ENCODE measurements at regions not wholly inside any gene's neighbourhood (a gene's known extent, or its start where the extent isn't known, plus 50 kb on each side); places are given as distances from the start of the nearest gene placed in this dataset.
A peak's percentile ranks its signal among the peaks of the same experiment; 100 is the strongest.

DNA sequence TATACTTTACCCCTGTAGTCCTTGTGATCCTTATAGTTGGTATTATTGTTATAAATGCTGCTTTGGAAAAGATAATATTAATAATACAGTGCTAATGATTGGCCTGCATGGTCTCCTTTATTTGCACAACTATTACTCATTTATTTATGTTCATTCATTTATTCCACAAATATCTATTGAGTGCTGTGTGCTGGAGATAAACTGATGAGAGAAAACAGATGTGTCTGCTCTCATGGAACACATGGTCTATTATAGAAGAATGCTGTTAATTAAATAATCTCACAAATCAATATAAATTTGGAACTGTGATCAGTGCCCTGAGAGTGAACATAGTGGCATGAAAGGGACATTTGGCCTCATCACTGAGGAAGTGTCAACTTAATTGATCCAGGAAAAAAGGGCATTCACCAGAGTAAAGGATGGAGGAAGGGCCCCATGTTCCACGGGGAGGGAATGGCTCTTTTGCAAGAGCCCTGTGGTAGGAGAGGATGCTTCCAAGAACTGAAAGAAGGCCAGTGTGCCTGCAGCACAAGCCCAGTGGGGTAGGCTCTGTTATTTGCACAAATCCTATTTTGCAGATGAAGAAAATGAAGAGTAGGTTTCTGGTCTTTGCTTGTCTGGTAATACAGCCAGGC lies 91.5 kb upstream of the STK39 start:
- Histone ChIP-seq H3K4me1 (ENCODE audit: control insufficient read depth, insufficient read depth, low read length) (peaks cover 3% of the 10 kb centered on the region; the same call in 1 of the 2 replicates), H3K9me3 (ENCODE audit: control insufficient read depth, insufficient read depth, low read length) (no peaks in the 10 kb centered on the region), H3K4me3 (ENCODE audit: low read length) (no peak overlapping the region), H3K36me3 (ENCODE audit: control insufficient read depth, insufficient read depth, low read length) (no peaks in the 10 kb centered on the region), H3K27ac (ENCODE audit: low read length) (no peak overlapping the region), H3K27me3 (ENCODE audit: control insufficient read depth, insufficient read depth, low read length) (no peaks in the 10 kb centered on the region)
- no peak for DNase-seq (ENCODE audit: low read depth, low spot score)
- WGBS (ENCODE audit: insufficient coverage, insufficient read length): no CpG with 5 or more reads among the region's 1 CpG

DNA sequence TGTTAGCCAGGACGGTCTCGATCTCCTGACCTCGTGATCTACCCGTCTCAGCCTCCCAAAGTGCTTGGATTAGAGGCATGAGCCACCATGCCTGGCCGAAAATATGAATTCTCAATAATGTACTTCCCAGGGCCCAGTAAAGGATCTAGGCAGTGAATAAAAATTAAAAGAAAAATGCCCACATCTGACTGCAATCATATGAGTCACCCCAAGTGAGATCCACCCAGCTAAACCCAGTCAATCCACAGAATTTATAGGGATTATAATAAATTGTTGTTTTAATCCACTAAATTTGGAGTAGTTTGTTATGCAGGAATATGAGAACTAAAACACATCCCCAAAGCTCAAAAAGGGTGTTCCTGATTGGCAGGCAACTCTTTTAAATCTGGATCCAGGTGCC lies 93.5 kb upstream of the STK39 start:
- Histone ChIP-seq H3K4me3 (ENCODE audit: low read length) (no peak overlapping the region), H3K36me3 (ENCODE audit: control insufficient read depth, insufficient read depth, low read length) (no peaks in the 10 kb centered on the region), H3K9me3 (ENCODE audit: control insufficient read depth, insufficient read depth, low read length) (no peaks in the 10 kb centered on the region), H3K27ac (ENCODE audit: low read length) (no peak overlapping the region), H3K4me1 (ENCODE audit: control insufficient read depth, insufficient read depth, low read length) (peaks cover 3% of the 10 kb centered on the region; the same call in 1 of the 2 replicates), H3K27me3 (ENCODE audit: control insufficient read depth, insufficient read depth, low read length) (no peaks in the 10 kb centered on the region)
- no peak for DNase-seq (ENCODE audit: low read depth, low spot score)
- no CpG with 5 or more reads among the region's 5 CpGs for WGBS (ENCODE audit: insufficient coverage, insufficient read length)

DNA sequence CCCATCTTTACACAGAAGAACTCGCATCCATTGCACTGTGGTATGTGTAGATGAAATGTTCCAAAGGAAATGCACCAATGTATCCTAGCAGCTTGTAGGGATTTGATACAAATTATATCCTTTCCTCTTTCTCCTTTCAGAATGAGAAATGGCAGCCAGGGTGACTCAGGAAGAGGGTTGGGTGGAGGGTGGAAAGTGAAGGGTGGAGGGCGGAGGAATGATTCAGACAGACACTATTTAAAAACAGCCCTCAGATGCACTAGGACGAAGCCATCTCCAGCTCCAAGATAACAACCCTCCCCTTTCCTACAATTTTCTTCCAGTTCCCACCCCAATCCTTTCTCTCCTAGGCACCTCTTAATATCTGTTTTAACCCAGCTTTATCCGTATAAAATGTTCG lies 96.2 kb upstream of the STK39 start:
- H3K4me3 ChIP-seq (ENCODE audit: low read length): no peak overlapping the region
- H3K27ac ChIP-seq (ENCODE audit: low read length): no peak overlapping the region
- no peak for DNase-seq (ENCODE audit: low read depth, low spot score)
- peaks cover 1% of the 10 kb centered on the region; the same call in 1 of the 2 replicates for H3K4me1 ChIP-seq (ENCODE audit: control insufficient read depth, insufficient read depth, low read length)
- no peaks in the 10 kb centered on the region for H3K36me3 ChIP-seq (ENCODE audit: control insufficient read depth, insufficient read depth, low read length)
- H3K9me3 ChIP-seq (ENCODE audit: control insufficient read depth, insufficient read depth, low read length): no peaks in the 10 kb centered on the region
- no peaks in the 10 kb centered on the region for H3K27me3 ChIP-seq (ENCODE audit: control insufficient read depth, insufficient read depth, low read length)
- WGBS (ENCODE audit: insufficient coverage, insufficient read length): no CpG with 5 or more reads among the region's 5 CpGs

DNA sequence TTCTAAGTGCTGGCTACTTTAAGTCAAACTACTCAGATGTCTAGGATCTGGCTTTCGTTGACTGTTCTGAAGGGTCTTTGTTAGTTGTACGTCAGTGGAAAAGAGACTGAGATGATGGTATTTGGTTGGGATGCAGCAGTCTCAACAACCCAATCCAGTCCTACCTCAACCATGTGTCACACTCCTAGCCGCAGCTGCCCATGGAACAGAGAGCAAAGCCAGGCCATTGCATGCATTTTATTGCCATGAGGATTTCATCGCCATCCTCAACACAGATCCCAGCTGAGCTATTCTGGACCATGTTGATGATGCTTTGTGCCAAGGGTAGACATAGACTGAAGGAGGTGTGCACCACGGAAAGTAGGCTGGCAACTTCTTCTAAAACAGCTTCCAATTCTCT lies 97.3 kb upstream of the STK39 start:
- Histone ChIP-seq H3K27me3 (ENCODE audit: control insufficient read depth, insufficient read depth, low read length) (no peaks in the 10 kb centered on the region), H3K4me1 (ENCODE audit: control insufficient read depth, insufficient read depth, low read length) (peaks cover 1% of the 10 kb centered on the region; the same call in 1 of the 2 replicates), H3K4me3 (ENCODE audit: low read length) (no peak overlapping the region), H3K27ac (ENCODE audit: low read length) (no peak overlapping the region), H3K36me3 (ENCODE audit: control insufficient read depth, insufficient read depth, low read length) (no peaks in the 10 kb centered on the region), H3K9me3 (ENCODE audit: control insufficient read depth, insufficient read depth, low read length) (no peaks in the 10 kb centered on the region)
- no peak for DNase-seq (ENCODE audit: low read depth, low spot score)
- WGBS (ENCODE audit: insufficient coverage, insufficient read length): no CpG with 5 or more reads among the region's 5 CpGs

DNA sequence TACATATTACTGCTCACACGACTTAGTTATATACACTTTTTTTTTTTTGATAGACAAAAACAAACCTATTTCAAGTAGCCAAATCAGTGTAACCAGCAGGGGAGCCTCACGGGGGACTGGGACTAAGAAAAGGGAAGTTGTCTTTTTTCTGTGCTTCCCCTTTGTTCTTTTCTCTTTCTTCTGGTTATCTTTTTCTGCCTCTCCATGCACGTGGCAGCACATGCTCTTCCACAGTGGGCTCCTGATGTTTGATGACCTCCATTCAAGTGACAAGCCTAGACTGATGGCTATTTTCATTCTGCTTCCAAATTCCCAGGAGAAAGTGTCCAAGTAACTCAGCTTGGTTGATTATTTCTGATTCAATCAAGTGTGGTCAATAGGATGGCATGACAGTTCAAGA lies 98.2 kb upstream of the STK39 start:
- Histone ChIP-seq H3K4me1 (ENCODE audit: control insufficient read depth, insufficient read depth, low read length) (no peaks in the 10 kb centered on the region), H3K27me3 (ENCODE audit: control insufficient read depth, insufficient read depth, low read length) (no peaks in the 10 kb centered on the region), H3K9me3 (ENCODE audit: control insufficient read depth, insufficient read depth, low read length) (no peaks in the 10 kb centered on the region), H3K36me3 (ENCODE audit: control insufficient read depth, insufficient read depth, low read length) (no peaks in the 10 kb centered on the region), H3K27ac (ENCODE audit: low read length) (no peak overlapping the region), H3K4me3 (ENCODE audit: low read length) (no peak overlapping the region)
- WGBS (ENCODE audit: insufficient coverage, insufficient read length): no CpG with 5 or more reads among the region's 3 CpGs
- no peak for DNase-seq (ENCODE audit: low read depth, low spot score)

DNA sequence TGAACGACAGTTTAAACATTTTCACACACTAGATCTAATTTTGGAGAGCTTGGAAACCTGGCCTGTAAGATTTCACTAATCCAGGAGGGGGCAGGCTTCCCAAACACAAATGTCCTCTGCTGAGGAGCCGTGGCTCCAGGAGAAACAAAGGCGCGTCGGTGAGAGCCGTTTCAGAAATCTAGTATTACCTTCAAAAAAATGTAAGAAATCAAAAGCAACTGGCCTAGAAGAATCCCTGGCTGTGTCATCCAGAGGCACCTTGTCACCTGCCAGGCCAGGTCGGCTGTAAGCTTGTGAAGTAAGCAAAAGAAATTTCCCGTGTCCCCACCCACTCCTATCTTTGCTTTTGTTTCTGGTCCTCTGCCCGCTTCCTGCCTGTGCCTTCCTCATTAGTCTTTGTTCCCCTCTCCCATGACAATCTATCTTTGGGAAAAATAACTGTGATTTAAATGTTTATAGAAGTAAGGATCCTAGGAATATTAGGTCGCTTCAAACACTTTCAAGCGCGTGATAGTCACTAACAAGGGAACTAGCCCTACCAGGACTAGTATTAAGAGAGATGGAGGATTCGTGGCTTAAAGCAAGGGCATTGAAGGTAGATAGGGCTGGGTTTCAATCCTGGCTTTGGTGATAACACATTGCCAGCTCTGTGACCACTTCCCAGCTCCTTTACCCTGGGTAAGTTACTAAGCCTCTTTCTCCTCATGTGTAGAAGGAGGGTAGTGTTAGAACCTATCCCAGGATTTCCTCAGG lies 99.5 kb upstream of the STK39 start:
- WGBS (ENCODE audit: insufficient coverage, insufficient read length): no CpG with 5 or more reads among the region's 13 CpGs
- no peak overlapping the region for H3K27ac ChIP-seq (ENCODE audit: low read length)
- no peaks in the 10 kb centered on the region for H3K36me3 ChIP-seq (ENCODE audit: control insufficient read depth, insufficient read depth, low read length)
- H3K27me3 ChIP-seq (ENCODE audit: control insufficient read depth, insufficient read depth, low read length): no peaks in the 10 kb centered on the region
- H3K9me3 ChIP-seq (ENCODE audit: control insufficient read depth, insufficient read depth, low read length): no peaks in the 10 kb centered on the region
- no peaks in the 10 kb centered on the region for H3K4me1 ChIP-seq (ENCODE audit: control insufficient read depth, insufficient read depth, low read length)
- H3K4me3 ChIP-seq (ENCODE audit: low read length): peak overlapping the region; percentile 9; the same call in 1 of the 2 replicates
- DNase-seq (ENCODE audit: low read depth, low spot score): no peak

DNA sequence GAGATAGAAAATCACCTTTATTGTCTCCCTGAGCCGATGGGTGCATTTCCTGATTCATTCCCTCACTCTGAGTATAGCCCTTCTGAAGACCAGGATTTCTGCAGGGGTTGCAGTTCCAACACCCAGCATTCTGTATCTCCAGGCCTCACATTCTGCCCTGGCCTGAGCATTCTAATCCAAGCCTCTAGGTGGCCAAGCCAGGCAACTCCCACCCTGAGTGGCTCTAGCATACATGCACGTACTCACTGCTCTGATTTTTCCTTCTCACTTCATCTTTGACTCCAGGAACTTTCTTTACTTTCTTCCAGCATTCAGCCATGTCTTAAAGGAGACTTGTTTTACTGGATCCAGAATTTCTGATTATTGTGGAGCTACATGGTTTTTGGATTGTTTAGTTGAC lies 100.7 kb upstream of the STK39 start:
- Histone ChIP-seq H3K36me3 (ENCODE audit: control insufficient read depth, insufficient read depth, low read length) (no peaks in the 10 kb centered on the region), H3K4me1 (ENCODE audit: control insufficient read depth, insufficient read depth, low read length) (no peaks in the 10 kb centered on the region), H3K4me3 (ENCODE audit: low read length) (no peak overlapping the region), H3K27me3 (ENCODE audit: control insufficient read depth, insufficient read depth, low read length) (no peaks in the 10 kb centered on the region), H3K27ac (ENCODE audit: low read length) (no peak overlapping the region), H3K9me3 (ENCODE audit: control insufficient read depth, insufficient read depth, low read length) (no peaks in the 10 kb centered on the region)
- no CpG with 5 or more reads among the region's 2 CpGs for WGBS (ENCODE audit: insufficient coverage, insufficient read length)
- DNase-seq (ENCODE audit: low read depth, low spot score): peak; percentile 57

DNA sequence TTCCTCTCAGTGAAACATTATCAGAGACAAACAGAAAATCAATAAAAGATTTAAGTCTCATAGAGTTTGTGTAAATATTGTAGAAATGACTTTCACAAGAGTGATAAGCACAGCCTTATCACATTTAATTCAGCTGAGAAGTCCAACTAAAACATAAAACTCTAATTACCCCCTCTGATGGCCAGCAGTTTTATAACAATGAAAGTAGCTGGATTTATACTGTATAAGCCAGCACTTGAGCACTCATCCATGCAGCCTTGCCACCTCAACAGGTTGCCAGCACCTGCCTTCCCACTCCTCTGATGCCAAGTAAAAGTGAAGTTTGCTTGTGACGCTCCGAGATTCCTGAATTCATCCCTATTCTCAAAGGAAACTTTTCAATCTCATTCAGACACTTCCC lies 103.0 kb upstream of the STK39 start:
- no peak overlapping the region for H3K4me3 ChIP-seq (ENCODE audit: low read length)
- no peaks in the 10 kb centered on the region for H3K4me1 ChIP-seq (ENCODE audit: control insufficient read depth, insufficient read depth, low read length)
- H3K27ac ChIP-seq (ENCODE audit: low read length): no peak overlapping the region
- no CpG with 5 or more reads among the region's 2 CpGs for WGBS (ENCODE audit: insufficient coverage, insufficient read length)
- no peak for DNase-seq (ENCODE audit: low read depth, low spot score)
- no peaks in the 10 kb centered on the region for H3K36me3 ChIP-seq (ENCODE audit: control insufficient read depth, insufficient read depth, low read length)
- H3K27me3 ChIP-seq (ENCODE audit: control insufficient read depth, insufficient read depth, low read length): no peaks in the 10 kb centered on the region
- H3K9me3 ChIP-seq (ENCODE audit: control insufficient read depth, insufficient read depth, low read length): no peaks in the 10 kb centered on the region

DNA sequence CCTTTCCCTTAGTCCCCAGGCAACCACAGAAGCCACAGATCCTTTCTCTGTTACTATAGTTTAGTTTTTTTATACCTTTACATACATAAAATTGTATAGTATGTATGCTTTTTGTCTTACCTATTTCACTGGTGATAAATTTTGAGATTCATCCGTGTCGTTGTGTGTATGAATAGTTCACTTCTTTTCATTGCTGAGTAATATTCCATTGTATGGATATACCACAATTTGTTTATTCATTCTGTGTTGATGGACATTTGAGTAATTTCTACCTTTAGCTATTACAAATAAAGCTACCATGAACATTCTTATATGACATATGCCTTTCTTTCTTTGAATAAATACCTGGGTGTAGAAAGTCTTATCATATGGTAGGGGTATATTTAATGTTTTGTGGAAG lies 102.8 kb upstream of the CERS6 start:
- no peak overlapping the region for H3K27ac ChIP-seq (ENCODE audit: low read length)
- no peak overlapping the region for H3K4me3 ChIP-seq (ENCODE audit: low read length)
- no peaks in the 10 kb centered on the region; the same call in 1 of the 2 replicates for H3K27me3 ChIP-seq (ENCODE audit: control insufficient read depth, insufficient read depth, low read length)
- H3K4me1 ChIP-seq (ENCODE audit: control insufficient read depth, insufficient read depth, low read length): no peaks in the 10 kb centered on the region; the same call in 1 of the 2 replicates
- no CpG with 5 or more reads among the region's 2 CpGs for WGBS (ENCODE audit: insufficient coverage, insufficient read length)
- no peaks in the 10 kb centered on the region for H3K9me3 ChIP-seq (ENCODE audit: control insufficient read depth, insufficient read depth, low read length)
- H3K36me3 ChIP-seq (ENCODE audit: control insufficient read depth, insufficient read depth, low read length): no peaks in the 10 kb centered on the region
- DNase-seq (ENCODE audit: low read depth, low spot score): no peak

DNA sequence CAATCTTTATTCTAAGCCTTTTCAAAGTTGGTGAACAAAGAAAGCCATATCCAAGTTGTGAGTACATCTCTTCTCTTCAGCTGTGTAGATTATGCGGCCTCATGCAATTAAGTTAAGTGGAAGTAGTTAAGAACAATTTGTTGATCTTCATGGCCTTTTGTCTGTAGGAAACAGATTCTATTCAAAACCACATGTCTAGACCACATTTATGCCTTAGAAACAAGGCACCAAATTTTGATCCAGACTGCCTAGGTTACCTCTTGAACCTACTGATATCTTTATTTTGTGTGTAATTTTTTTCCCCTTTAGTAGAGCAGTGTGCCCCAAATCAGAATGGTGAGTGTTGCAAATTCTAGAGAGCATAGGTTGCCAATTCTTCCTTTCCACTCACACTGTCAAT lies 101.6 kb upstream of the CERS6 start:
- Histone ChIP-seq H3K4me3 (ENCODE audit: low read length) (no peak overlapping the region), H3K9me3 (ENCODE audit: control insufficient read depth, insufficient read depth, low read length) (no peaks in the 10 kb centered on the region), H3K27ac (ENCODE audit: low read length) (no peak overlapping the region), H3K36me3 (ENCODE audit: control insufficient read depth, insufficient read depth, low read length) (no peaks in the 10 kb centered on the region), H3K4me1 (ENCODE audit: control insufficient read depth, insufficient read depth, low read length) (no peaks in the 10 kb centered on the region; the same call in 1 of the 2 replicates), H3K27me3 (ENCODE audit: control insufficient read depth, insufficient read depth, low read length) (no peaks in the 10 kb centered on the region; the same call in 1 of the 2 replicates)
- DNase-seq (ENCODE audit: low read depth, low spot score): no peak
- no CpG with 5 or more reads among the region's 1 CpG for WGBS (ENCODE audit: insufficient coverage, insufficient read length)
